Activated CD8-positive, alpha-beta T cell treated with anti-CD3 and anti-CD28 coated beads for 36 hours (primary cell): ENCODE measurements at regions not wholly inside any gene's neighbourhood (a gene's known extent, or its start where the extent isn't known, plus 50 kb on each side); places are given as distances from the start of the nearest gene placed in this dataset.
"Not testable (repeated sequence)": the region's sequence is repeated elsewhere in the genome, so short reads cannot be mapped to it uniquely, and the experiment has no call there.

Experiments used
- ATAC-seq: fragments of 200-7000 bp; cut with Tn5 transposase; one replicate; pipeline ENCODE4 v1.10.0; 2021; ENCODE audit warnings: mild to moderate bottlenecking, moderate library complexity
- CTCF ChIA-PET: fragments of 350-600 bp; sonication (Branson Sonifier 250); formaldehyde crosslinking; loops from one replicate; lab custom pipeline; 2021; ENCODE audit warnings: antibody characterized with exemption; lab: Charles Lee
- POLR2A ChIA-PET: fragments of 350-600 bp; sonication (Branson Sonifier 250); formaldehyde crosslinking; loops from one replicate; lab custom pipeline; 2021; ENCODE audit warnings: antibody characterized with exemption; lab: Charles Lee
- DNase-seq: peaks from one replicate; pipeline ENCODE4 v3.0.0-alpha.2; 2020
- H3K27ac Mint-ChIP-seq: one replicate; pipeline ENCODE4 v1.8.0; 2021; ENCODE audit warnings: mild to moderate bottlenecking, mixed read lengths
- H3K27me3 Mint-ChIP-seq: one replicate; pipeline ENCODE4 v1.8.0; 2021; ENCODE audit warnings: mixed read lengths
- H3K36me3 Mint-ChIP-seq: one replicate; pipeline ENCODE4 v1.8.0; 2021; ENCODE audit warnings: low read depth, mixed read lengths
- H3K4me1 Mint-ChIP-seq: one replicate; pipeline ENCODE4 v1.8.0; 2021; ENCODE audit warnings: low read depth, mixed read lengths
- H3K4me3 Mint-ChIP-seq: one replicate; pipeline ENCODE4 v1.8.0; 2021; ENCODE audit warnings: mild to moderate bottlenecking, moderate library complexity, mixed read lengths
- H3K9me3 Mint-ChIP-seq: one replicate; pipeline ENCODE4 v1.8.0; 2021; ENCODE audit warnings: mixed read lengths
- CTCF ChIP-seq: fragments of 200-600 bp; IDR thresholded peaks from one replicate; pipeline ENCODE4 v1.8.0; 2022; ENCODE audit warnings: antibody characterized with exemption, mild to moderate bottlenecking
- intact Hi-C: fragments of 100-400 bp; cut with micrococcal nuclease; formaldehyde crosslinking; loops from one replicate; pipeline ENCODE4 v1.10.0; 2022

- ATAC-seq (no peak), DNase-seq (no peak)
- no peaks in the 10 kb centered on the region for H3K36me3 Mint-ChIP-seq
- no peak overlapping the region for H3K27ac Mint-ChIP-seq
- POLR2A ChIA-PET: no interaction called here
- peaks cover 3% of the 10 kb centered on the region for H3K27me3 Mint-ChIP-seq
- no peaks in the 10 kb centered on the region for H3K4me1 Mint-ChIP-seq
- TF ChIP-seq CTCF: no peak
- H3K9me3 Mint-ChIP-seq: peaks cover 2% of the 10 kb centered on the region
- CTCF ChIA-PET: no interaction called here
- intact Hi-C loops: no loop called here
- no peak overlapping the region for H3K4me3 Mint-ChIP-seq
Observed at GRCh38 chr1:143553627-143554026, 418.2 kb downstream of the FAM72C start.

GRCh38 chr1:143504703-143505102 is 467.1 kb downstream of the FAM72C start:
- Mint-ChIP-seq H3K9me3 (peaks cover 21% of the 10 kb centered on the region), H3K27me3 (peaks cover 16% of the 10 kb centered on the region), H3K36me3 (peaks cover 16% of the 10 kb centered on the region)
- DNase-seq, POLR2A ChIA-PET, intact Hi-C loops, H3K27ac Mint-ChIP-seq, H3K4me3 Mint-ChIP-seq, CTCF ChIA-PET, H3K4me1 Mint-ChIP-seq, ATAC-seq: not testable (repeated sequence)

- H3K4me1 Mint-ChIP-seq, CTCF ChIA-PET, ATAC-seq, POLR2A ChIA-PET, intact Hi-C loops, H3K27ac Mint-ChIP-seq, H3K4me3 Mint-ChIP-seq, DNase-seq: not testable (repeated sequence)
- H3K36me3 Mint-ChIP-seq: peaks cover 16% of the 10 kb centered on the region
- peaks cover 21% of the 10 kb centered on the region for H3K9me3 Mint-ChIP-seq
- peaks cover 16% of the 10 kb centered on the region for H3K27me3 Mint-ChIP-seq
Observed at GRCh38 chr1:143504080-143504479, 467.7 kb downstream of the FAM72C start.

GRCh38 chr1:143503048-143503447 is 468.7 kb downstream of the FAM72C start:
- H3K4me1 Mint-ChIP-seq, intact Hi-C loops, H3K4me3 Mint-ChIP-seq, ATAC-seq, DNase-seq, POLR2A ChIA-PET, CTCF ChIA-PET: not testable (repeated sequence)
- Mint-ChIP-seq H3K27me3 (peaks cover 16% of the 10 kb centered on the region), H3K9me3 (peaks cover 21% of the 10 kb centered on the region), H3K36me3 (peaks cover 16% of the 10 kb centered on the region), H3K27ac (peak overlapping the region; percentile 3)

- intact Hi-C loops, POLR2A ChIA-PET, ATAC-seq, DNase-seq, H3K4me3 Mint-ChIP-seq, H3K4me1 Mint-ChIP-seq, CTCF ChIA-PET: not testable (repeated sequence)
- Mint-ChIP-seq H3K27ac (peak overlapping the region; percentile 47), H3K9me3 (peaks cover 21% of the 10 kb centered on the region), H3K36me3 (peaks cover 16% of the 10 kb centered on the region), H3K27me3 (peaks cover 16% of the 10 kb centered on the region)
Observed at GRCh38 chr1:143502038-143502437, 469.7 kb downstream of the FAM72C start.

DNA sequence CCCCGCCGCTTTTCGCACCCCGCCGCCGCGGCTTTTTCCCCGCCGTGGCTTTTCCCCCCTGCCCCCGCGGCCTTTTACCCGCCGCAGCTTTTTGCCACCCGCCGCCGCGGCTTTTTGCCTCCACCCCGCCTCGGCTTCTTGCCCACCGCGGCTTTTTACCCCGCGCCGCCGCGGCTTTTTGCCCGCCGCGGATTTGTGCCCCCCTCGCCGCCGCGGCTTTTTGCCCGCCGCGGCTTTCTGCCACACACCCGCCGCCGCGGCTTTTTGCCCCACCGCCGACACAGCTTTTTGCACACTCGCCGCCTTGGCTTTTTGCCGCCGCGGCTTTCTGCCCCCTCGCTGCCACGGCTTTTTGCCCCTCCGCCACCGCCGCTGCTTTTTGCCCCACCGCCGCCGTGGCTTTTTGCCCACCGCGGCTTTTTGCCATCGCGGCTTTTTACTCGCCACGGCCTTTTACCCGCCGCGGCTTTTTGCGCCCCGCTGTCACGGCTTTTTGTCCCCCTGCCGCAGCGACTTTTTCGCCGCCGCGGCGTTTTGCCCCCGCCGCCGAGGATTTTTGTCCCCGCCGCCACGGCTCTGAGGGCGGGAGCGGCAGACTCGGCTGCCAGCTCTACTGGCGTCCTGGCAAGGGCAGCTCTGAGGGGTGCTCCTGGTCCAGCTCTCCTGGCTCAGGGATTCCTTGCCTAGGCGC is 473.6 kb downstream of the FAM72C start:
- H3K9me3 Mint-ChIP-seq: peaks cover 12% of the 10 kb centered on the region
- CTCF ChIA-PET, H3K27ac Mint-ChIP-seq, H3K4me3 Mint-ChIP-seq, H3K4me1 Mint-ChIP-seq, intact Hi-C loops, ATAC-seq, POLR2A ChIA-PET: not testable (repeated sequence)
- peak; percentile 2 for DNase-seq
- peaks cover 11% of the 10 kb centered on the region for H3K36me3 Mint-ChIP-seq
- H3K27me3 Mint-ChIP-seq: peaks cover 14% of the 10 kb centered on the region

- ChIA-PET CTCF (no interaction called here), POLR2A (no interaction called here)
- DNase-seq (no peak), ATAC-seq (no peak)
- Mint-ChIP-seq H3K36me3 (peaks cover 4% of the 10 kb centered on the region), H3K4me3 (no peak overlapping the region), H3K27me3 (peaks cover 8% of the 10 kb centered on the region), H3K9me3 (peaks cover 5% of the 10 kb centered on the region), H3K4me1 (no peaks in the 10 kb centered on the region), H3K27ac (no peak overlapping the region)
- intact Hi-C loops: no loop called here
- no peak for TF ChIP-seq CTCF
Observed at GRCh38 chr1:143497374-143497747, 474.4 kb downstream of the FAM72C start.

DNA sequence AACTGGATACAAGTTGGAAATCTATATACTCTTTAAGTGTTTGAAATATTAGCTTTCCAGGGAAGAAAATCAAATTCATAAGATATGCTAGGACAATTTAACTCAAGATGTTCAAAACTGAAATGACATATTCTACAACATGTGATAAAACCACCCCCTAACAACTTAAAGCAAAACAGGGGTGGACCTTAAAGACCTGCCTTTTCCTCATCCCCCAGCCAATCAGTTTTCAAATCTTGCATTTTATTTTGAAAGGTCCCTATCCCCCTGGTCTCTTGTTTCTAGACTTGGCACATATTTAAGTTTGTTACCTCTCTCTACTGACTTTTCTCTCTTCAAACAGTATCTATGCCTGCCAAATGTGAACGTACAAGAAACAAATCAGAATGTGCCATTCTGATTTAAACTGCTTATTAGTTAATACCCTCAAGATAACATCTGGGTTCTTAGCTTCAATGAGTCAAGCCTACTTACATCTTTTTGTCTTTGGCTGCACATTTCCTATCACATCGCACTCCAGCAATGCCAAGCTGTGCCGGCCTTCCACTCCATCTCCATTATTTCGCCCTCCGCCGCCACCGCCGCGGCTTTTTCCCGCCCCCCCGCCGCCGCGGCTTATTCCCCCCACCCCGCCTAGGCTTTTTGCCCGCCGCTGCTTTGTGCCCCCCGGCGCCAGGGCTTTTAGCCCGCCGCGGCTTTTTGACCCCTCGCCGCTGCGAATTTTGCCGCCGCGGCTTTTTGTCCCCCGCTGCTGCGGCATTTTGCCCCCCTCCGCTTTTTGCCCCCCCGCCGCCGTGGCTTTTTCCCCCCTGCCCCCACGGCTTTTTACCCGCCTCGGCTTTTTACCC is 475.0 kb downstream of the FAM72C start:
- ATAC-seq, POLR2A ChIA-PET, H3K9me3 Mint-ChIP-seq, H3K27ac Mint-ChIP-seq, CTCF ChIA-PET, intact Hi-C loops, H3K36me3 Mint-ChIP-seq, H3K4me1 Mint-ChIP-seq, DNase-seq, H3K27me3 Mint-ChIP-seq, H3K4me3 Mint-ChIP-seq: not testable (repeated sequence)
